HG02973 (cell line): ENCODE measurements at regions not wholly inside any gene's neighbourhood (a gene's known extent, or its start where the extent isn't known, plus 50 kb on each side); places are given as distances from the start of the nearest gene placed in this dataset.

ENCODE experiments used
- ATAC-seq: cut with Tn5 transposase; IDR thresholded peaks from one replicate; pipeline ENCODE4 v1.9.1; 2021; ENCODE audit warnings: moderate library complexity; ENCODE audit not compliant: unreplicated experiment

- no peak for ATAC-seq
These were observed 349.8 kb downstream of the RBM43 start for GRCh38 chr2:150911766-150912280.

GRCh38 chr2:150909613-150910012 lies 352.1 kb downstream of the RBM43 start:
- no peak for ATAC-seq

GRCh38 chr2:150909090-150909489 lies 352.6 kb downstream of the RBM43 start:
- peak; percentile 54 for ATAC-seq

- ATAC-seq, result no peak
These were observed 354.2 kb downstream of the RBM43 start for GRCh38 chr2:150907466-150907865.

GRCh38 chr2:150903461-150903860 lies 358.2 kb downstream of the RBM43 start:
- no peak for ATAC-seq

- ATAC-seq, result no peak
These were observed 358.6 kb downstream of the RBM43 start for GRCh38 chr2:150903055-150903454.

- ATAC-seq, result no peak
These were observed 360.8 kb downstream of the RBM43 start for GRCh38 chr2:150900913-150901312.

- ATAC-seq, result no peak
These were observed 365.7 kb downstream of the RBM43 start for GRCh38 chr2:150895968-150896367.

GRCh38 chr2:150889141-150889540 lies 372.5 kb downstream of the RBM43 start:
- ATAC-seq, result no peak

GRCh38 chr2:150888337-150888736 lies 373.3 kb downstream of the RBM43 start:
- no peak for ATAC-seq

GRCh38 chr2:150887926-150888325 lies 373.7 kb downstream of the RBM43 start:
- no peak for ATAC-seq

- no peak for ATAC-seq
These were observed 375.8 kb downstream of the RBM43 start for GRCh38 chr2:150885774-150886386.

GRCh38 chr2:150885236-150885635 lies 376.4 kb downstream of the RBM43 start:
- ATAC-seq, result no peak

- no peak for ATAC-seq
These were observed 378.1 kb downstream of the RBM43 start for GRCh38 chr2:150883613-150883895.

- no peak for ATAC-seq
These were observed 378.7 kb downstream of the RBM43 start for GRCh38 chr2:150882751-150883612.

GRCh38 chr2:150880986-150881385 lies 380.7 kb downstream of the RBM43 start:
- no peak for ATAC-seq

- ATAC-seq, result no peak
These were observed 383.3 kb downstream of the RBM43 start for GRCh38 chr2:150878356-150878755.

- ATAC-seq, result no peak
These were observed 385.3 kb downstream of the RBM43 start for GRCh38 chr2:150876251-150876950.

- ATAC-seq, result no peak
These were observed 385.9 kb upstream of the RND3 start for GRCh38 chr2:150873396-150873772.

- ATAC-seq, result no peak
These were observed 385.4 kb upstream of the RND3 start for GRCh38 chr2:150872756-150873395.

- ATAC-seq, result no peak
These were observed 379.0 kb upstream of the RND3 start for GRCh38 chr2:150866431-150866830.
